ENCODE measurements at regions not wholly inside any gene's neighbourhood (a gene's known extent, or its start where the extent isn't known, plus 50 kb on each side); places are given as distances from the start of the nearest gene placed in this dataset.

DNA sequence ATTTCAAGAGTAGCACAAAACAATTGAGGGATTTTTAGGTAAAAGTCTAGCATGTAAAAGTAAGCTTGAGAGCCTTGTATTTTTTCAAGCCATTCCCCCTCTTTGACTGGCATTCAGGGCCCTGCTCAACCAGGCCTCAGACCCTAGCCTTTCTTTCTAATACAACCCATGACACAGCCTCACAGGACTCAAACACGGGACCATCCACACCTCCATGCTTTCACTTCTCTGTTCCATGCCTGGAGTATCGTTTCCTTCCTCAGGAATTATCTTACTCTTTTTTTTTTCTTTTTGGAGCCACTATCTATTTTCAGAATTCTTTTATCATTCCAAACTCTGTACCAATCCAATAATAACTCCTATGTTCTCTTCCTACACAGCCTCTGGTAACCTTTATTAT is 560.2 kb upstream of the CLINT1 start:
- no peak for TF ChIP-seq POLR2A (IDR thresholded peaks at IDR 0.05; ENCODE audit: low read depth, low read length)
- TF ChIP-seq, protein P1, sequence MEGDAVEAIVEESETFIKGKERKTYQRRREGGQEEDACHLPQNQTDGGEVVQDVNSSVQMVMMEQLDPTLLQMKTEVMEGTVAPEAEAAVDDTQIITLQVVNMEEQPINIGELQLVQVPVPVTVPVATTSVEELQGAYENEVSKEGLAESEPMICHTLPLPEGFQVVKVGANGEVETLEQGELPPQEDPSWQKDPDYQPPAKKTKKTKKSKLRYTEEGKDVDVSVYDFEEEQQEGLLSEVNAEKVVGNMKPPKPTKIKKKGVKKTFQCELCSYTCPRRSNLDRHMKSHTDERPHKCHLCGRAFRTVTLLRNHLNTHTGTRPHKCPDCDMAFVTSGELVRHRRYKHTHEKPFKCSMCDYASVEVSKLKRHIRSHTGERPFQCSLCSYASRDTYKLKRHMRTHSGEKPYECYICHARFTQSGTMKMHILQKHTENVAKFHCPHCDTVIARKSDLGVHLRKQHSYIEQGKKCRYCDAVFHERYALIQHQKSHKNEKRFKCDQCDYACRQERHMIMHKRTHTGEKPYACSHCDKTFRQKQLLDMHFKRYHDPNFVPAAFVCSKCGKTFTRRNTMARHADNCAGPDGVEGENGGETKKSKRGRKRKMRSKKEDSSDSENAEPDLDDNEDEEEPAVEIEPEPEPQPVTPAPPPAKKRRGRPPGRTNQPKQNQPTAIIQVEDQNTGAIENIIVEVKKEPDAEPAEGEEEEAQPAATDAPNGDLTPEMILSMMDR (IDR thresholded peaks at IDR 0.05 in 2 of 3, conservative IDR thresholded peaks at IDR 0.05 in 1 of 3; ENCODE audit: control insufficient read depth in 2 of 3, extremely low read depth in 1 of 3, insufficient read depth in 1 of 3, low read depth in 3 of 3, low read length in 3 of 3) = no peak
- no peak for TF ChIP-seq RAD51 (IDR thresholded peaks at IDR 0.05)
- TF ChIP-seq FOXM1 (IDR thresholded peaks at IDR 0.05; ENCODE audit: low read depth, low read length) = no peak
- TF ChIP-seq SIN3A (IDR thresholded peaks at IDR 0.05; ENCODE audit: low read depth, low read length) = no peak
- TF ChIP-seq SMC3 (IDR thresholded peaks at IDR 0.05; ENCODE audit: borderline replicate concordance, low read length) = no peak
- no peak for TF ChIP-seq EP300 (IDR thresholded peaks at IDR 0.05; ENCODE audit: borderline replicate concordance in 1 of 2, control insufficient read depth in 1 of 2, low read depth in 2 of 2, low read length in 2 of 2)
